H9 (cell line): ENCODE measurements at regions not wholly inside any gene's neighbourhood (a gene's known extent, or its start where the extent isn't known, plus 50 kb on each side); places are given as distances from the start of the nearest gene placed in this dataset.

ENCODE experiments used
- DNase-seq: peaks from one replicate; pipeline ENCODE4 v3.0.0-alpha.2; 2017
- H2AFZ ChIP-seq: one replicate; pipeline ENCODE4 v1.6.1; 2013; ENCODE audit warnings: mild to moderate bottlenecking, low read length, control low read depth, moderate library complexity
- H2AK5ac ChIP-seq: 2 replicates; pipeline ENCODE4 v1.6.1; 2013; ENCODE audit warnings: low read length, control low read depth, mixed read lengths; ENCODE audit not compliant: insufficient read length
- H2BK120ac ChIP-seq: one replicate; pipeline ENCODE4 v1.6.1; 2013; ENCODE audit warnings: low read depth, mild to moderate bottlenecking, low read length, control low read depth, inconsistent platforms; ENCODE audit not compliant: poor library complexity, severe bottlenecking
- H2BK12ac ChIP-seq: 2 replicates; pipeline ENCODE4 v1.6.1; 2013; ENCODE audit warnings: low read length, control low read depth, mixed read lengths, low read depth; ENCODE audit not compliant: insufficient read length
- H2BK15ac ChIP-seq: 2 replicates; pipeline ENCODE4 v1.6.1; 2013; ENCODE audit warnings: low read depth, low read length, control low read depth
- H2BK20ac ChIP-seq: one replicate; pipeline ENCODE4 v1.6.1; 2013; ENCODE audit warnings: low read depth, mild to moderate bottlenecking, low read length, control low read depth, inconsistent platforms; ENCODE audit not compliant: poor library complexity, severe bottlenecking
- H2BK5ac ChIP-seq: 2 replicates; pipeline ENCODE4 v1.6.1; 2013; ENCODE audit warnings: low read length, control low read depth, mixed read lengths; ENCODE audit not compliant: insufficient read length
- H3K14ac ChIP-seq: 2 replicates; pipeline ENCODE4 v1.6.1; 2013; ENCODE audit warnings: low read length, control low read depth; ENCODE audit not compliant: insufficient read depth
- H3K18ac ChIP-seq: 2 replicates; pipeline ENCODE4 v1.6.1; 2013; ENCODE audit warnings: low read depth, mild to moderate bottlenecking, mixed read lengths, low read length, control low read depth; ENCODE audit not compliant: insufficient read length
- H3K23ac ChIP-seq: 2 replicates; pipeline ENCODE4 v1.6.1; 2013; ENCODE audit warnings: low read length, control low read depth, mixed read lengths, low read depth; ENCODE audit not compliant: insufficient read length
- H3K23me2 ChIP-seq: 2 replicates; pipeline ENCODE4 v1.6.1; 2013; ENCODE audit warnings: low read depth, mild to moderate bottlenecking, mixed read lengths, low read length, control low read depth; ENCODE audit not compliant: insufficient read length, poor library complexity, severe bottlenecking
- H3K27ac ChIP-seq: 2 replicates; pipeline ENCODE4 v1.5.1; 2013; ENCODE audit warnings: low read length, control low read depth, mixed read lengths, low read depth; ENCODE audit not compliant: insufficient read length
- H3K27me3 ChIP-seq: 2 replicates; pipeline ENCODE4 v1.6.1; 2013; ENCODE audit warnings: low read length, control low read depth, inconsistent platforms; ENCODE audit not compliant: insufficient read depth
- H3K4ac ChIP-seq: 2 replicates; pipeline ENCODE4 v1.6.1; 2013; ENCODE audit warnings: low read depth, mild to moderate bottlenecking, control low read depth, inconsistent platforms, low read length, moderate library complexity
- H3K4me1 ChIP-seq: 2 replicates; pipeline ENCODE4 v1.6.1; 2013; ENCODE audit warnings: low read length, control low read depth, inconsistent platforms; ENCODE audit not compliant: insufficient read depth
- H3K4me2 ChIP-seq: 2 replicates; pipeline ENCODE4 v1.6.1; 2013; ENCODE audit warnings: low read length, control low read depth, mixed read lengths; ENCODE audit not compliant: insufficient read length, insufficient read depth
- H3K56ac ChIP-seq: 2 replicates; pipeline ENCODE4 v1.6.1; 2013; ENCODE audit warnings: low read depth, mild to moderate bottlenecking, mixed read lengths, low read length, control low read depth; ENCODE audit not compliant: insufficient read length
- H3K79me1 ChIP-seq: 2 replicates; pipeline ENCODE4 v1.6.1; 2013; ENCODE audit warnings: low read depth, mild to moderate bottlenecking, moderate library complexity, low read length, control low read depth, inconsistent platforms; ENCODE audit not compliant: insufficient read depth, poor library complexity, severe bottlenecking
- H3K79me2 ChIP-seq: 2 replicates; pipeline ENCODE4 v1.6.1; 2013; ENCODE audit warnings: low read length, control low read depth, inconsistent platforms; ENCODE audit not compliant: insufficient read depth
- H3K9ac ChIP-seq: 2 replicates; pipeline ENCODE4 v1.6.1; 2013; ENCODE audit warnings: low read length, control low read depth, mixed read lengths; ENCODE audit not compliant: insufficient read length; ENCODE audit errors: extremely low read depth
- H3K9me3 ChIP-seq: one replicate; pipeline ENCODE4 v1.6.1; 2013; ENCODE audit warnings: low read depth, low read length, inconsistent platforms; ENCODE audit not compliant: control insufficient read depth
- H3T11ph ChIP-seq: one replicate; pipeline ENCODE4 v1.6.1; 2013; ENCODE audit warnings: mild to moderate bottlenecking, low read length, control low read depth, inconsistent platforms
- H4K20me1 ChIP-seq: one replicate; pipeline ENCODE4 v1.6.1; 2013; ENCODE audit not compliant: control insufficient read depth, insufficient read length, insufficient read depth
- H4K5ac ChIP-seq: 2 replicates; pipeline ENCODE4 v1.6.1; 2013; ENCODE audit warnings: low read depth, mild to moderate bottlenecking, mixed read lengths, low read length, control low read depth; ENCODE audit not compliant: insufficient read length
- H4K8ac ChIP-seq: replicated peaks from 2 replicates; pipeline ENCODE4 v1.6.1; 2013; ENCODE audit warnings: low read length, control low read depth, mixed read lengths, low read depth; ENCODE audit not compliant: insufficient read length
- H4K91ac ChIP-seq: 2 replicates; pipeline ENCODE4 v1.6.1; 2013; ENCODE audit warnings: low read depth, mild to moderate bottlenecking, moderate library complexity, mixed read lengths, low read length, control low read depth; ENCODE audit not compliant: insufficient read length
- H3K27ac Mint-ChIP-seq, 3 experiments: 2 replicates in 2 of 3; 3 replicates in 1 of 3; pipeline ENCODE4 v1.8.0; 2020 to 2021; ENCODE audit warnings: mixed read lengths in 3 of 3, mild to moderate bottlenecking in 1 of 3, moderate library complexity in 1 of 3
- H3K27me3 Mint-ChIP-seq: 2 replicates; pipeline ENCODE4 v1.8.0; 2021; ENCODE audit warnings: low read depth, mild to moderate bottlenecking, moderate library complexity, mixed read lengths
- H3K36me3 Mint-ChIP-seq, 3 experiments: 2 replicates in 2 of 3; 3 replicates in 1 of 3; pipeline ENCODE4 v1.8.0; 2020 to 2021; ENCODE audit warnings: low read depth in 3 of 3, mixed read lengths in 3 of 3; ENCODE audit not compliant: insufficient read depth in 1 of 3
- H3K4me1 Mint-ChIP-seq, 2 experiments: 2 replicates each; pipeline ENCODE4 v1.8.0; 2020; ENCODE audit warnings: mixed read lengths in 2 of 2
- H3K4me3 Mint-ChIP-seq, 2 experiments: 2 replicates in 1 of 2; 3 replicates in 1 of 2; pipeline ENCODE4 v1.8.0; 2020 to 2021; ENCODE audit warnings: mild to moderate bottlenecking in 2 of 2, mixed read lengths in 2 of 2, moderate library complexity in 1 of 2
- H3K9me3 Mint-ChIP-seq, 2 experiments: 2 replicates in 1 of 2; 3 replicates in 1 of 2; pipeline ENCODE4 v1.8.0; 2020; ENCODE audit warnings: mild to moderate bottlenecking in 2 of 2, mixed read lengths in 2 of 2, moderate library complexity in 1 of 2
- CTCF ChIP-seq: fragments of 200-600 bp; sonication (generic); conservative IDR thresholded peaks from 3 replicates; pipeline ENCODE4 v1.8.0; 2021; ENCODE audit warnings: antibody characterized with exemption, mild to moderate bottlenecking
- WGBS: extraction: QIAGEN DNeasy Blood & Tissue Kit; methylation state at CpG from one replicate; pipeline ENCODE4 v1.1.7; 2013; ENCODE audit warnings: missing lambda C conversion rate, low lambda C conversion rate, mixed read lengths; ENCODE audit not compliant: insufficient read length; ENCODE audit errors: extremely low coverage; 5-methylcytosine and 5-hydroxymethylcytosine counted together

- Histone ChIP-seq H3K23me2 (no peaks in the 10 kb centered on the region), H4K91ac (no peak overlapping the region), H3K79me1 (no peaks in the 10 kb centered on the region), H3K27me3 (no peaks in the 10 kb centered on the region), H3T11ph (no peak overlapping the region), H2AFZ (no peak overlapping the region), H2BK5ac (no peak overlapping the region), H4K20me1 (no peaks in the 10 kb centered on the region), H2BK20ac (no peak overlapping the region), H2BK12ac (no peak overlapping the region), H3K56ac (no peak overlapping the region), H3K9me3 (no peaks in the 10 kb centered on the region), H3K79me2 (no peaks in the 10 kb centered on the region), H3K23ac (no peak overlapping the region), H2BK15ac (no peak overlapping the region), H2BK120ac (no peak overlapping the region), H3K27ac (no peak overlapping the region), H3K4me1 (no peaks in the 10 kb centered on the region), H3K14ac (no peak overlapping the region), H3K4me2 (no peak overlapping the region), H3K4ac (no peak overlapping the region), H2AK5ac (no peak overlapping the region), H3K9ac (no peak overlapping the region), H4K5ac (no peak overlapping the region), H3K18ac (no peak overlapping the region), H4K8ac (no peak overlapping the region)
- Mint-ChIP-seq H3K4me1 (peaks cover 16 to 25% of the 10 kb centered on the region in 2 experiments), H3K27ac (peak overlapping the region in 1 of 3 experiments; percentile 42; a peak in 2 of 7 replicates), H3K27me3 (no peaks in the 10 kb centered on the region), H3K9me3 (no peaks in the 10 kb centered on the region; a peak in 1 of 5 replicates), H3K36me3 (no peaks in the 10 kb centered on the region), H3K4me3 (no peak overlapping the region)
- no peak for TF ChIP-seq CTCF
- DNase-seq, result no peak
- WGBS, result no CpG with 5 or more reads among the region's 8 CpGs
Measured at GRCh38 chr20:50436696-50437095, 73.5 kb upstream of the PTPN1 start.
